Upper lobe of left lung (tissue), 6 donors: ENCODE measurements at regions not wholly inside any gene's neighbourhood (a gene's known extent, or its start where the extent isn't known, plus 50 kb on each side); places are given as distances from the start of the nearest gene placed in this dataset.

ENCODE experiments used
- ATAC-seq, 2 donors: fragments of 200-7000 bp; cut with Tn5 transposase; one replicate each; pipeline ENCODE4 v1.9.1; 2022; ENCODE audit warnings: mild to moderate bottlenecking in 2 of 2, moderate library complexity in 2 of 2; ENCODE audit not compliant: low FRiP score in 2 of 2
- DNase-seq, 2 donors: peaks; one replicate each; pipeline ENCODE4 v3.0.0-alpha.2; 2019 to 2020
- H3K27ac ChIP-seq, 4 donors: fragments of 200-600 bp; sonication (generic); one replicate each; pipeline ENCODE4 v1.5.1; 2016 to 2019
- H3K27me3 ChIP-seq, 4 donors: fragments of 200-600 bp; sonication (generic); one replicate each; pipeline ENCODE4 v1.5.1; 2017 to 2019
- H3K36me3 ChIP-seq, 4 donors: fragments of 200-600 bp; sonication (generic); one replicate each; pipeline ENCODE4 v1.5.1; 2016 to 2019
- H3K4me1 ChIP-seq, 4 donors: fragments of 200-600 bp; sonication (generic); one replicate each; pipeline ENCODE4 v1.5.1; 2018 to 2019
- H3K4me3 ChIP-seq, 4 donors: fragments of 200-600 bp; sonication (generic); one replicate each; pipeline ENCODE4 v1.5.1; 2017 to 2019; ENCODE audit warnings: mild to moderate bottlenecking in 2 of 4, moderate library complexity in 1 of 4
- H3K9me3 ChIP-seq, 4 donors: fragments of 200-600 bp; sonication (generic); one replicate each; pipeline ENCODE4 v1.5.1; 2018 to 2019
- CTCF ChIP-seq, 6 experiments: fragments of 450-650 bp in 4 of 6; fragments of 200-600 bp in 2 of 6; sonication (generic) in 2 of 6; IDR thresholded peaks; one replicate each; pipeline ENCODE4 v1.5.1; 2016 to 2019; ENCODE audit warnings: antibody characterized with exemption in 6 of 6
- EP300 ChIP-seq, 4 donors: sonication (generic); formaldehyde crosslinking; IDR thresholded peaks; one replicate each; pipeline ENCODE4 v1.5.1; 2017; ENCODE audit warnings: antibody characterized with exemption in 4 of 4, control low read depth in 2 of 4
- POLR2A ChIP-seq, 4 donors: fragments of 450-650 bp; IDR thresholded peaks; one replicate each; pipeline ENCODE4 v1.5.1; 2016 to 2017; ENCODE audit warnings: antibody characterized with exemption in 4 of 4, mild to moderate bottlenecking in 2 of 4
- POLR2AphosphoS5 ChIP-seq, 2 donors: sonication (generic); formaldehyde crosslinking; IDR thresholded peaks; one replicate each; pipeline ENCODE4 v1.5.1; 2017; ENCODE audit warnings: antibody characterized with exemption in 2 of 2
- WGBS, 2 donors: methylation state at CpG; one replicate each; pipeline ENCODE4 v1.1.5; 2017 to 2018; 5-methylcytosine and 5-hydroxymethylcytosine counted together
- donor health status: DM: no; HTN: no; CAD: no; lungs with moderate emphysema.
- donor health status: DM: no; HTN: yes; CAD: no; lungs with severe emphysema.

GRCh38 chr2:147679955-147680531 is 164.8 kb upstream of the ACVR2A start:
- no peak for DNase-seq
- 72 to 75% methylated on average over 6 of the region's 6 CpGs for WGBS, 2 donors

DNA sequence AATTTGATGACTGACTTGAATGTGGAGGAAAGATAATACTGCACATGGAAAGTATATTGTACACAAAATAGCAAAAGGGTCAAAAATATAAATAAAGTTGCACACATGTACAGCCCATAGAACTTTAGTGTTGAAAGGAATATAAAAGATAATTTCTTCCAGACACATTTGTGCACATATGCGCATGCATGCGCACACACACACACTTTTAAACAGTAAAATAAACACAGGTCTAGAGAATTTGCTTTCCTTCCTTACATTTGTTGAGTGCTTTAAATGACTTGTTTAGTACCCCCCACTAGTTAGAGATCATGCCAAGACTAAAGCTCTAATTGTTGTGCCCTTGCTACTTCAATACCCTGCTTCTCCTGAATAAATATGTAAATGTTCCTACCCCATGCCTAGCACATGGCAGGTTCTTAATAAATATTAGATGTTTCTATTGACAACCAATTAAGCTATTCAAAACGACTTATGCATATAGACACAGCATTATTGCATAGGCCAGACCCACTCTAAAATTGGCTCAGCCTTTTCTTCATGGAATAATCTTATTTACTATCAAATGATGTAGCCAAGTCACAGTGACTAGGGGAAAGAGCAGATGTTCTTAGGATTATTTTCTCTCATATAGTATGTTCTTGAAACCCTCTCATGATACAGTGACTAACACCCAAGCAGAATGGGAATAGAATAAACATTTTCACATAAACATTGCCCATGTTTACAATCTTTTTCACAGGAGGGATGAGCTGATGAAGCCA is 165.5 kb upstream of the ACVR2A start:
- Histone ChIP-seq H3K4me1 (no peaks in the 10 kb centered on the region), H3K27me3 (no peaks in the 10 kb centered on the region), H3K36me3 (no peaks in the 10 kb centered on the region), H3K27ac (no peak overlapping the region), H3K9me3 (no peaks in the 10 kb centered on the region), H3K4me3 (no peak overlapping the region)
- no peak for DNase-seq
- no peak for TF ChIP-seq POLR2AphosphoS5 (IDR thresholded peaks at IDR 0.05)
- no peak for TF ChIP-seq EP300 (IDR thresholded peaks at IDR 0.05)
- TF ChIP-seq CTCF (IDR thresholded peaks at IDR 0.05) = no peak
- no peak for TF ChIP-seq POLR2A (IDR thresholded peaks at IDR 0.05)
- WGBS, 2 donors = 67 to 80% methylated on average over 3 of the region's 3 CpGs
- ATAC-seq = no peak

More at GRCh38 chr2:147679955-147680531, 164.8 kb upstream of the ACVR2A start:
- ATAC-seq = no peak
- H3K9me3 ChIP-seq = no peaks in the 10 kb centered on the region
- no peak overlapping the region for H3K27ac ChIP-seq
- H3K27me3 ChIP-seq = no peaks in the 10 kb centered on the region
- no peak overlapping the region for H3K4me3 ChIP-seq
- H3K36me3 ChIP-seq = no peaks in the 10 kb centered on the region
- TF ChIP-seq POLR2A (IDR thresholded peaks at IDR 0.05) = no peak
- TF ChIP-seq EP300 (IDR thresholded peaks at IDR 0.05) = no peak
- no peaks in the 10 kb centered on the region for H3K4me1 ChIP-seq

DNA sequence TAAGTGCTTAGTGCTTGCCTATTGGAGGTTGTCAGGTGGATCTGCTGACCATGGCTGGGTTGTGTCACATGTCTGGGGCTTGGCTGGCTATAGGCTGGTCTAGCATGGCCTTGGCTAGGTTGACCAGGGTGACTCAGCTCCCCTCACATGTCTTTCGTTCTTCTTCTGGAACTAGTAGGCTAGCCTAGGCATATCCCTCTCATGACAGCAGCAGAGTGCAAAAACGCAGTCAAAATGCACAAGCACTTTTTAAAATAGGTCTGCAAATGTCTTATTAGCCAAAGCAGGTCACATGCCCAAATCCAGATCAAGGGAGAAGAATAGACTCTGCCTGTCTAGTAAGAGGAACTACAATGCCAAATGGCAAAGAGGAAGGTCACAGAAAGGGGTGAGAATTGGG is 179.7 kb upstream of the ACVR2A start:
- 74 to 75% methylated on average over 2 of the region's 2 CpGs for WGBS, 2 donors
- DNase-seq (peak in 1 of 2 donors; percentile 23), ATAC-seq (peak in 1 of 2 donors; percentile 53)
- Histone ChIP-seq H3K27me3 (no peaks in the 10 kb centered on the region), H3K4me3 (no peak overlapping the region), H3K27ac (no peak overlapping the region), H3K9me3 (no peaks in the 10 kb centered on the region), H3K36me3 (no peaks in the 10 kb centered on the region), H3K4me1 (no peaks in the 10 kb centered on the region)
- TF ChIP-seq POLR2A (IDR thresholded peaks at IDR 0.05) (no peak), EP300 (IDR thresholded peaks at IDR 0.05) (no peak), CTCF (IDR thresholded peaks at IDR 0.05) (no peak), POLR2AphosphoS5 (IDR thresholded peaks at IDR 0.05) (no peak)

- DNase-seq = no peak
- TF ChIP-seq CTCF (IDR thresholded peaks at IDR 0.05) (no peak), POLR2AphosphoS5 (IDR thresholded peaks at IDR 0.05) (no peak), POLR2A (IDR thresholded peaks at IDR 0.05) (no peak), EP300 (IDR thresholded peaks at IDR 0.05) (no peak)
- no peaks in the 10 kb centered on the region for H3K4me1 ChIP-seq
- 73 to 83% methylated on average over 2 of the region's 2 CpGs for WGBS, 2 donors
- ATAC-seq = no peak
- no peaks in the 10 kb centered on the region for H3K9me3 ChIP-seq
- no peak overlapping the region for H3K27ac ChIP-seq
- no peaks in the 10 kb centered on the region for H3K36me3 ChIP-seq
- no peak overlapping the region for H3K4me3 ChIP-seq
- no peaks in the 10 kb centered on the region for H3K27me3 ChIP-seq
Observed at GRCh38 chr2:147663962-147664361, 180.9 kb upstream of the ACVR2A start.

DNA sequence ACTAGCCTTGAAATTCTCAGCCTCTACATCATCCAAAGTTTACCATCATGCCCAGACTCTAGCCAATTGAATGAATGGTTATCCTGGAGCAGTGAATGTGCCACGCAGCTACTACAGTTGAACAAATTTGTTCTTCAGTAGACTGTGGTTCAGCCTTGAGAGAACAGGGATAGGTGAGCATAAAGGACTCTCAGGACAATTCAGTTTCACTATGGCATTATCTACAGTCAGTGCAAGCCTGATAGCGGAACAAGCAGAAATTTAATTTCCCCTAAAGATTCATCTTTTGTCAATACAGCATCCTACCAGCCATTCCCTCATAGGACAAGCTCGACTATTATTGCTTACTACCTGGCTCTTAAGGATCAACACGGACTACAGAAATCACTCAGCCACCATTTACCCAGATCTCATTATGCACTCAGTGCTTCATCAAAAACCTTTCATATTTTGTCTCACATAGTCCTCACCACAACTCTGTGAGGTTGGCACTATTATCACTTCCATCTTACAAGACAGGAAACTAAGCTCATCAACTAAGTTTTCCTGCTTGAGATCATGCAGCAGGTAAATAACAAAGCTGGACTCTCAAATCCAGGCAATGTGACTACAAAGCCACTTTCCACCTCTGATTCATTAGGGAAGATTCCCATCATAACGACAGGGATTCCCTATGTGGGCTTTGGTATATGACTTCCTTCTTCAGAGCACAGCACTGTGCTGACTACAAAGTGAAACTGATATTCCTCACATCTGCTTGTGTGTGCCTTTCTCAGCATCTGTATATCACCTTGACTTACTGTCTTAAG is 181.5 kb upstream of the ACVR2A start:
- DNase-seq (no peak), ATAC-seq (no peak)
- H3K4me1 ChIP-seq = no peaks in the 10 kb centered on the region
- TF ChIP-seq EP300 (IDR thresholded peaks at IDR 0.05) = no peak
- no peak for TF ChIP-seq POLR2A (IDR thresholded peaks at IDR 0.05)
- no peak for TF ChIP-seq CTCF (IDR thresholded peaks at IDR 0.05)
- TF ChIP-seq POLR2AphosphoS5 (IDR thresholded peaks at IDR 0.05) = no peak
- WGBS, 2 donors = 79 to 80% methylated on average over 5 of the region's 5 CpGs
- H3K27me3 ChIP-seq = no peaks in the 10 kb centered on the region
- no peak overlapping the region for H3K4me3 ChIP-seq
- no peaks in the 10 kb centered on the region for H3K9me3 ChIP-seq
- H3K36me3 ChIP-seq = no peaks in the 10 kb centered on the region
- no peak overlapping the region for H3K27ac ChIP-seq
